Left ventricle myocardium inferior (tissue), 1 donor: ENCODE measurements at regions not wholly inside any gene's neighbourhood (a gene's known extent, or its start where the extent isn't known, plus 50 kb on each side); places are given as distances from the start of the nearest gene placed in this dataset.

Source experiments
- DNase-seq: peaks from one replicate; pipeline ENCODE4 v3.0.0-alpha.2; 2020
- H3K27ac ChIP-seq: fragments of 200-600 bp; replicated peaks from 2 replicates; pipeline ENCODE4 v1.8.0; 2021
- H3K27me3 ChIP-seq: fragments of 200-600 bp; 2 replicates; pipeline ENCODE4 v1.8.0; 2021; ENCODE audit warnings: low read depth
- H3K36me3 ChIP-seq: fragments of 200-600 bp; 2 replicates; pipeline ENCODE4 v1.8.0; 2021
- H3K4me1 ChIP-seq: fragments of 200-600 bp; 2 replicates; pipeline ENCODE4 v1.8.0; 2021
- H3K4me3 ChIP-seq: fragments of 200-600 bp; 2 replicates; pipeline ENCODE4 v1.8.0; 2021; ENCODE audit warnings: mild to moderate bottlenecking, moderate library complexity
- H3K9me3 ChIP-seq: fragments of 200-600 bp; replicated peaks from 2 replicates; pipeline ENCODE4 v1.8.0; 2021
- intact Hi-C: fragments of 100-400 bp; cut with micrococcal nuclease; formaldehyde crosslinking; loops from one replicate; pipeline ENCODE4 v1.11.0; 2022
- TF ChIP-seq, protein P1 (sequence below): fragments of 200-600 bp; IDR thresholded peaks from 2 replicates; pipeline ENCODE4 v1.8.0; 2021; ENCODE audit warnings: antibody characterized with exemption, mild to moderate bottlenecking, borderline replicate concordance
- donor health status: DM: no; HTN: yes; CAD: no; lungs with severe emphysema.

DNA sequence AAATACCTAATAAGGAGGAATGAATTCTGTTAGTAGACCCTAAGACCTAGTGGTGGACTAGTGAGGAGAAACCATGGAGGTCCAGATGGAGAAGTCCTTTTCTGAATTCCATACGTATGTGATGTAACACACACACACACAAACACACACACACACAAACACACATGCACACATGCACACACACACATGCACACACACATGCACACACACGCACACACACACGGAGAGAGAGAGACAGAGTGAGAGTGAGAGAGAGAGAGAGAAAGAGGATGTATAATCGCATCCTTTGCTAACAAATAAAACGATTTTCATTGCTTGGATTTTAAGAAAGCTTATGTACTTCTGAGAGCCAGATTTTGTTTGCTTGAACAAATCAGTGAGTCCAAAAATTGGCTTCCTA, 132.6 kb upstream of the CEP162 start:
- no peaks in the 10 kb centered on the region for H3K4me1 ChIP-seq
- H3K27me3 ChIP-seq: no peaks in the 10 kb centered on the region
- intact Hi-C loops: no loop called here
- H3K36me3 ChIP-seq: no peaks in the 10 kb centered on the region
- DNase-seq: no peak
- peaks cover 10% of the 10 kb centered on the region for H3K9me3 ChIP-seq
- H3K4me3 ChIP-seq: no peak overlapping the region
- H3K27ac ChIP-seq: no peak overlapping the region
- TF ChIP-seq, protein P1, sequence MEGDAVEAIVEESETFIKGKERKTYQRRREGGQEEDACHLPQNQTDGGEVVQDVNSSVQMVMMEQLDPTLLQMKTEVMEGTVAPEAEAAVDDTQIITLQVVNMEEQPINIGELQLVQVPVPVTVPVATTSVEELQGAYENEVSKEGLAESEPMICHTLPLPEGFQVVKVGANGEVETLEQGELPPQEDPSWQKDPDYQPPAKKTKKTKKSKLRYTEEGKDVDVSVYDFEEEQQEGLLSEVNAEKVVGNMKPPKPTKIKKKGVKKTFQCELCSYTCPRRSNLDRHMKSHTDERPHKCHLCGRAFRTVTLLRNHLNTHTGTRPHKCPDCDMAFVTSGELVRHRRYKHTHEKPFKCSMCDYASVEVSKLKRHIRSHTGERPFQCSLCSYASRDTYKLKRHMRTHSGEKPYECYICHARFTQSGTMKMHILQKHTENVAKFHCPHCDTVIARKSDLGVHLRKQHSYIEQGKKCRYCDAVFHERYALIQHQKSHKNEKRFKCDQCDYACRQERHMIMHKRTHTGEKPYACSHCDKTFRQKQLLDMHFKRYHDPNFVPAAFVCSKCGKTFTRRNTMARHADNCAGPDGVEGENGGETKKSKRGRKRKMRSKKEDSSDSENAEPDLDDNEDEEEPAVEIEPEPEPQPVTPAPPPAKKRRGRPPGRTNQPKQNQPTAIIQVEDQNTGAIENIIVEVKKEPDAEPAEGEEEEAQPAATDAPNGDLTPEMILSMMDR: no peak

DNA sequence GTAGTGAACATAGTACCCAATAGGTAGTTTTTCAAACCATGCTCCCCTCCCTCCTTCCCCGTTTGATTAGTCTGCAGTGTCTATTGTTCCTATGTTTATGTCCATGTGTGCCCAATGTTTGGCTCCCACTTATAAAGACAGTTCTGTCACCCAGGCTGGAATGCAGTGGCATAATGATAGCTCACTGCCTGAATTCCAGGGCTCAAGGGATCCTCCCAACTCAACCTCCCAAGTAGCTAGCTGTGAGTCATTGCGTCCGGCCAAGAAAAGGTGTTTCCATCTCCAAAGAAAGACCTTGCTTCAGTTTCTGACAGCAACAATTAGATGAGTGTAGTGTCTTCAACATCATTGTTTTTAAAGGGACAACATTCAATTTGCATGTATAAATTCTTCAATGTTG, 131.1 kb upstream of the CEP162 start:
- no peak for DNase-seq
- Histone ChIP-seq H3K4me3 (no peak overlapping the region), H3K36me3 (no peaks in the 10 kb centered on the region), H3K27me3 (no peaks in the 10 kb centered on the region), H3K9me3 (peaks cover 10% of the 10 kb centered on the region), H3K4me1 (no peaks in the 10 kb centered on the region), H3K27ac (no peak overlapping the region)
- intact Hi-C loops: no loop called here
- TF ChIP-seq, protein P1: no peak

DNA sequence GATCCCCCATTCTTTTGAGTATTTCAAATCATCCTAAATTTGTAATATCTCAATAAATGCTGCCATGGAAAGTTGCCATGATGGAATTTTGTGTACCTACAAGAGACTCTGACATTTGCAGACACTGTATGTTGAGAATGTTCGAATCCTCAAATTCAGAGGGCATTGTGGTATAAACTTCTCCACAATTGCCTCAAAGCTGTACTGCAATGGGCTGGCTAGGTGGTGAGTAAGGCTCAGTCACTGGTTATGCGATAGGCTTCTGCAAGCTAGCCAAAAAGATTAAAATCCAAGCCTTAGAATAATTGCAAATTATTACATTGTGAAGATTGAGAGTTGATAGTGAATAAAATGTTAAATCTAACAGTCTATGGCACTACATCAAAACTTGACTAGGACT, 130.2 kb upstream of the CEP162 start:
- TF ChIP-seq, protein P1: no peak

DNA sequence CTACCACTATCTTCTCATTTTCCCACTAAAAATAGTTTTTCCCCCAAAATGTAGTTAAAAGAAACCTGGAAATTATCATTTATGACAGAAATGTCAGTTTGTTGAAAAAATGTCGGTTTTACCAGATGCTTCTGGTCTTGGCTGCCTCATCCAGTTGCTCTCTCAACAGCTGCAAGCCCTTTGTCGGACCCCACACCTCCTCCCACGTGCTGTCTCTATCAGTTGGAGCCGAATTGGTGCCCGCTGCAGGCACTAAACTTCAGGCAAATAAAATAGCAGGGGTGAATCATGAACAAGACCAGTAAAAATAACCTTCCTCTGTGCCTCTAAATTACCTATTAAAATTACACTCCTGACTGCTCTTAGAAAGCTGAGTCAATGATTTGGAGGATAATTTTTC, 129.5 kb upstream of the CEP162 start:
- no peaks in the 10 kb centered on the region for H3K36me3 ChIP-seq
- TF ChIP-seq, protein P1: no peak
- H3K4me3 ChIP-seq: no peak overlapping the region
- peaks cover 10% of the 10 kb centered on the region for H3K9me3 ChIP-seq
- intact Hi-C loops: no loop called here
- H3K27ac ChIP-seq: no peak overlapping the region
- no peaks in the 10 kb centered on the region for H3K27me3 ChIP-seq
- DNase-seq: no peak
- no peaks in the 10 kb centered on the region for H3K4me1 ChIP-seq

More for the DNA sequence above, 130.2 kb upstream of the CEP162 start:
- Histone ChIP-seq H3K36me3 (no peaks in the 10 kb centered on the region), H3K27ac (no peak overlapping the region), H3K27me3 (no peaks in the 10 kb centered on the region), H3K4me3 (no peak overlapping the region), H3K9me3 (peaks cover 10% of the 10 kb centered on the region), H3K4me1 (no peaks in the 10 kb centered on the region)
- DNase-seq: no peak
- intact Hi-C loops: no loop called here

DNA sequence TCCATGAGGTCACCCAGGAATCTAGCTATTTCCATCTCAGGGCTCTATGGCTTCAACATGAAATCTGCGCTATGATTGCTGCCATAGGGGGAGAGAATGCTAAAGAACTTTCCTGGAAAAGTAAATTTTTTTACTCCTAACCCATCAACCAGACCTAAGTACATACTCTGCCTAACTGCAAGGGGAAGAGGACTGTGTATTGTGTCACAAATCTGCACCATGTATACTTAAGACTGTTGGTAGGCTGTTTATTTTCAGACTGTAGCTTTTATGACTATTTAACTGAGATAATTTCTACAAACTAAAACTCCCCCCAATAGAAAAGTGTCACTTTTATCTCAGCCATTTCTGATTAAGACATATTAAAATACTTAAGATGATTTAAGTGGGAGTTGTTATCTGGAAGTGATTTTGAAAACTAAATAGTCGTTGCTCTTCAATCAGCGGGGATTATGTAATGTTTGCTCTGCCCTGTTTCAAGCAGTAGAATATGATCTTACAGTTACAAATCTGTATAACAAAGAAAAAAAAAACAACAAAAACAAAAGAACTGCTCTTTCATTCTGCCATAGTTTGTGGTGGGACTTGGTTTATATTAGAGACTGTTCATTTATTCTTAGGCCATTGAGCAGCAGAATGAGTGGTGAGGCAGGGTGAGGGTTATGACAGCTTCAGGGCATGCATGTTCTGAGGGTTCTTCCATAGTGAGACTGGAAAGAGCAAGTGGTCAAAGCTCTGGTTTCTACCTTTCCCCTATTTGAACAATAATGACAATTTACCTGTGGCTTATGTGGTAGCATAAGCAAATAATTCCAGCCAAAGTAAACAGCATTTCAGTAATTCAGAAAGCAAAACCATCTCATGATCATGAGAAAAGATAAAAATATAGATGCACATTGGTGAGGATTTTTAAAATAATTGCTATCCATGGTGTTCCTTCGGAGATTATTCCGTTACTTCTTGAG, 126.3 kb upstream of the CEP162 start:
- TF ChIP-seq, protein P1: no peak
- no peak overlapping the region for H3K27ac ChIP-seq
- H3K27me3 ChIP-seq: no peaks in the 10 kb centered on the region
- H3K4me1 ChIP-seq: no peaks in the 10 kb centered on the region
- DNase-seq: no peak
- intact Hi-C loops: no loop called here
- H3K36me3 ChIP-seq: no peaks in the 10 kb centered on the region
- H3K9me3 ChIP-seq: peaks cover 10% of the 10 kb centered on the region
- H3K4me3 ChIP-seq: no peak overlapping the region
